ENCODE measurements at regions not wholly inside any gene's neighbourhood (a gene's known extent, or its start where the extent isn't known, plus 50 kb on each side); places are given as distances from the start of the nearest gene placed in this dataset.

- no peak for TF ChIP-seq CTCF (IDR thresholded peaks at IDR 0.05)
- TF ChIP-seq POLR2A (IDR thresholded peaks at IDR 0.05) = no peak
- no peak for TF ChIP-seq POLR2AphosphoS5 (IDR thresholded peaks at IDR 0.05)
- no peak for TF ChIP-seq EP300 (IDR thresholded peaks at IDR 0.05)
These were observed 161.2 kb downstream of the VEGFA start for GRCh38 chr6:43931201-43931600.

All from sigmoid colon (tissue), 4 donors.